HCT116 (cell line): ENCODE measurements at regions not wholly inside any gene's neighbourhood (a gene's known extent, or its start where the extent isn't known, plus 50 kb on each side); places are given as distances from the start of the nearest gene placed in this dataset.

Source experiments
- ATAC-seq: fragments of 200-7000 bp; cut with Tn5 transposase; 2 replicates; pipeline ENCODE4 v1.9.1; 2020; ENCODE audit warnings: mild to moderate bottlenecking, moderate library complexity
- BruUV-seq: library from RNA; stranded (reverse); fragments of 400-500 nt; replicated peaks from 2 replicates; lab custom pipeline; 2021; lab: Mats Ljungman, UMichigan
- CTCF ChIA-PET: fragments of 300-600 bp; sonication (Branson Sonifier 250); formaldehyde crosslinking; loops from one replicate; lab custom pipeline; 2021; ENCODE audit warnings: antibody characterized with exemption; lab: Charles Lee
- POLR2A ChIA-PET: fragments of 300-600, 350-600 bp; sonication (Branson Sonifier 250); formaldehyde crosslinking; loops from one replicate; lab custom pipeline; 2021; ENCODE audit warnings: antibody characterized with exemption; lab: Charles Lee
- RAD21 ChIA-PET, 2 experiments: fragments of 300-600 bp; sonication (Branson Sonifier 250); formaldehyde crosslinking; loops; one replicate each; lab custom pipeline; 2023; ENCODE audit warnings: low total read pairs in 2 of 2; ENCODE audit not compliant: uncharacterized antibody in 2 of 2, unreplicated experiment in 2 of 2, low non-redundant PET in 1 of 2; lab: Charles Lee
- DNase-seq: peaks from one replicate; pipeline ENCODE4 v3.0.0-alpha.2; 2010; ENCODE audit warnings: low read depth, low spot score
- H2AFZ ChIP-seq: fragments of 200-600 bp; shearing (Covaris generic), sonication (generic); 2 replicates; pipeline ENCODE4 v1.6.1; 2017; ENCODE audit warnings: low read depth, mixed run types, mixed read lengths, antibody characterized with exemption, low read length; ENCODE audit not compliant: poor library complexity, severe bottlenecking
- H3K27ac ChIP-seq: 2 replicates; pipeline ENCODE4 v1.5.1; 2012; ENCODE audit warnings: low read depth, low read length
- H3K27me3 ChIP-seq: fragments of 200-600 bp; sonication (generic); 2 replicates; pipeline ENCODE4 v1.6.1; 2016; ENCODE audit warnings: mixed run types, low read length, mixed read lengths; ENCODE audit not compliant: insufficient read depth
- H3K36me3 ChIP-seq, 2 experiments: fragments of 200-500 bp in 1 of 2; fragments of 200-600 bp in 1 of 2; sonication (Bioruptor generic) in 1 of 2; sonication (generic) in 1 of 2; 2 replicates each; pipeline versions ENCODE4 v1.5.1 to v1.6.1; 2014 to 2016; ENCODE audit warnings: low read length in 2 of 2, inconsistent platforms in 1 of 2, mixed read lengths in 1 of 2, mixed run types in 1 of 2; ENCODE audit not compliant: insufficient read depth in 2 of 2, control insufficient read depth in 1 of 2
- H3K4me1 ChIP-seq, 2 experiments: fragments of 200-600 bp in 1 of 2; sonication (generic) in 1 of 2; 2 replicates each; pipeline versions ENCODE4 v1.5.1 to v1.6.1; 2012 to 2017; ENCODE audit warnings: low read length in 2 of 2, inconsistent platforms in 1 of 2, mild to moderate bottlenecking in 1 of 2, mixed read lengths in 1 of 2, mixed run types in 1 of 2, moderate library complexity in 1 of 2; ENCODE audit not compliant: insufficient read depth in 2 of 2, control insufficient read depth in 1 of 2
- H3K4me2 ChIP-seq: fragments of 200-600 bp; sonication (generic); 2 replicates; pipeline ENCODE4 v1.6.1; 2017; ENCODE audit warnings: mixed run types, low read length, mixed read lengths
- H3K4me3 ChIP-seq, 2 experiments: fragments of 200-600 bp in 1 of 2; sonication (generic) in 1 of 2; replicated peaks in 1 of 2; 2 replicates each; pipeline ENCODE4 v1.5.1; 2011 to 2016; ENCODE audit warnings: low read length in 2 of 2, control low read depth in 1 of 2, low read depth in 1 of 2, mild to moderate bottlenecking in 1 of 2, mixed read lengths in 1 of 2, mixed run types in 1 of 2
- H3K79me2 ChIP-seq: fragments of 200-600 bp; sonication (generic); 2 replicates; pipeline ENCODE4 v1.6.1; 2017; ENCODE audit warnings: mild to moderate bottlenecking, mixed run types, low read length, moderate library complexity, mixed read lengths; ENCODE audit not compliant: insufficient read depth
- H3K9ac ChIP-seq: fragments of 200-600 bp; sonication (generic); 2 replicates; pipeline ENCODE4 v1.6.1; 2016; ENCODE audit warnings: low read length, mixed read lengths
- H3K9me2 ChIP-seq: fragments of 200-600 bp; sonication (generic), shearing (Covaris generic); 2 replicates; pipeline ENCODE4 v1.6.1; 2017; ENCODE audit warnings: mixed run types, mild to moderate bottlenecking, moderate library complexity; ENCODE audit not compliant: insufficient read depth
- H3K9me3 ChIP-seq, 2 experiments: fragments of 200-500 bp in 1 of 2; fragments of 200-600 bp in 1 of 2; sonication (Bioruptor generic) in 1 of 2; sonication (generic) in 1 of 2; 2 replicates each; pipeline ENCODE4 v1.6.1; 2014 to 2017; ENCODE audit warnings: low read length in 2 of 2, mixed read lengths in 2 of 2, inconsistent platforms in 1 of 2, low read depth in 1 of 2, mild to moderate bottlenecking in 1 of 2, mixed run types in 1 of 2, moderate library complexity in 1 of 2; ENCODE audit not compliant: control insufficient read depth in 1 of 2, insufficient read depth in 1 of 2
- H4K20me1 ChIP-seq: fragments of 200-600 bp; sonication (generic), shearing (Covaris generic); 2 replicates; pipeline ENCODE4 v1.6.1; 2017; ENCODE audit warnings: mixed run types, mild to moderate bottlenecking, moderate library complexity; ENCODE audit not compliant: insufficient read depth
- CEBPB ChIP-seq: IDR thresholded peaks from 2 replicates; pipeline ENCODE4 v1.6.1; 2012; ENCODE audit warnings: low read depth
- CTCF ChIP-seq, 3 experiments: fragments of 200-600 bp in 1 of 3; sonication (generic) in 1 of 3; IDR thresholded peaks in 2 of 3; conservative IDR thresholded peaks in 1 of 3; 2 replicates each; pipeline ENCODE4 v1.5.1; 2012 to 2017; ENCODE audit warnings: low read depth in 2 of 3, low read length in 2 of 3, antibody characterized with exemption in 1 of 3, borderline replicate concordance in 1 of 3, control low read depth in 1 of 3, mild to moderate bottlenecking in 1 of 3, mixed read lengths in 1 of 3, mixed run types in 1 of 3, moderate library complexity in 1 of 3; ENCODE audit not compliant: insufficient read depth in 1 of 3
- EZH2phosphoT487 ChIP-seq: fragments of 200-600 bp; IDR thresholded peaks from 2 replicates; pipeline ENCODE4 v1.6.1; 2018; ENCODE audit warnings: antibody characterized with exemption, borderline replicate concordance
- FOSL1 ChIP-seq: IDR thresholded peaks from 2 replicates; pipeline ENCODE4 v1.6.1; 2012; ENCODE audit warnings: low read depth
- JUND ChIP-seq: IDR thresholded peaks from 2 replicates; pipeline ENCODE4 v1.6.1; 2012
- POLR2A ChIP-seq: IDR thresholded peaks from 2 replicates; pipeline ENCODE4 v1.7.0; 2011; ENCODE audit warnings: borderline replicate concordance; ENCODE audit not compliant: insufficient read depth, insufficient read length; ENCODE audit errors: extremely low read depth
- POLR2AphosphoS5 ChIP-seq: IDR thresholded peaks from 2 replicates; pipeline ENCODE4 v1.6.1; 2011; ENCODE audit warnings: mild to moderate bottlenecking, low read depth, low read length, moderate library complexity
- RAD21 ChIP-seq: IDR thresholded peaks from 2 replicates; pipeline ENCODE4 v1.6.1; 2012; ENCODE audit warnings: low read depth, mild to moderate bottlenecking
- SIN3A ChIP-seq: IDR thresholded peaks from 2 replicates; pipeline ENCODE4 v1.6.1; 2012; ENCODE audit warnings: low read depth
- SRF ChIP-seq: IDR thresholded peaks from 2 replicates; pipeline ENCODE4 v1.6.1; 2012; ENCODE audit warnings: low read depth
- ZFX ChIP-seq: fragments of 450-650 bp; IDR thresholded peaks from 2 replicates; pipeline ENCODE4 v1.6.1; 2017
- ZNF274 ChIP-seq: fragments of 200-500 bp; sonication (Bioruptor generic); IDR thresholded peaks from 2 replicates; pipeline ENCODE4 v1.6.1; 2014; ENCODE audit warnings: mild to moderate bottlenecking, low read depth, low read length, inconsistent platforms
- intact Hi-C: fragments of 100-400 bp; cut with micrococcal nuclease; formaldehyde crosslinking; loops from 2 replicates; pipeline ENCODE4 v1.10.0; 2022

- Histone ChIP-seq H4K20me1 (no peaks in the 10 kb centered on the region), H2AFZ (no peak overlapping the region), H3K4me3 (no peak overlapping the region), H3K27ac (no peak overlapping the region), H3K4me1 (no peaks in the 10 kb centered on the region), H3K27me3 (no peaks in the 10 kb centered on the region), H3K79me2 (no peaks in the 10 kb centered on the region), H3K9me2 (no peaks in the 10 kb centered on the region), H3K4me2 (no peak overlapping the region), H3K36me3 (no peaks in the 10 kb centered on the region), H3K9me3 (no peaks in the 10 kb centered on the region), H3K9ac (no peak overlapping the region)
- POLR2A ChIA-PET: no interaction called here
- RAD21 ChIA-PET: no interaction called here
- BruUV-seq: no TSS peak
- ATAC-seq: no peak
- CTCF ChIA-PET: no interaction called here
- intact Hi-C loops: no loop called here
- TF ChIP-seq POLR2A: no peak
- TF ChIP-seq JUND: no peak
- no peak for TF ChIP-seq SRF
- no peak for TF ChIP-seq ZFX
- TF ChIP-seq POLR2AphosphoS5: no peak
- no peak for TF ChIP-seq CEBPB
- no peak for TF ChIP-seq EZH2phosphoT487
- TF ChIP-seq FOSL1: no peak
- no peak for TF ChIP-seq RAD21
- DNase-seq: no peak
Observed at GRCh38 chr12:23057571-23057970, 432.6 kb downstream of the ETNK1 start.

GRCh38 chr12:23060161-23060560, 435.2 kb downstream of the ETNK1 start:
- Histone ChIP-seq H3K4me1 (no peaks in the 10 kb centered on the region), H3K4me2 (no peak overlapping the region), H4K20me1 (no peaks in the 10 kb centered on the region), H2AFZ (no peak overlapping the region), H3K27ac (no peak overlapping the region), H3K4me3 (no peak overlapping the region), H3K9ac (no peak overlapping the region), H3K27me3 (no peaks in the 10 kb centered on the region), H3K36me3 (no peaks in the 10 kb centered on the region), H3K9me2 (no peaks in the 10 kb centered on the region), H3K9me3 (no peaks in the 10 kb centered on the region), H3K79me2 (no peaks in the 10 kb centered on the region)
- RAD21 ChIA-PET: no interaction called here
- CTCF ChIA-PET: no interaction called here
- intact Hi-C loops: no loop called here
- POLR2A ChIA-PET: no interaction called here
- DNase-seq (no peak), ATAC-seq (no peak)
- BruUV-seq: no TSS peak
- TF ChIP-seq FOSL1 (no peak), ZNF274 (no peak), SIN3A (no peak), CTCF (IDR thresholded peaks at IDR 0.05 in 2 of 3, conservative IDR thresholded peaks at IDR 0.05 in 1 of 3; ENCODE audit: borderline replicate concordance in 1 of 3, insufficient read depth in 1 of 3, low read depth in 2 of 3, low read length in 2 of 3) (no peak), EZH2phosphoT487 (no peak), CEBPB (no peak)
